GM19324 (cell line): ENCODE measurements at regions not wholly inside any gene's neighbourhood (a gene's known extent, or its start where the extent isn't known, plus 50 kb on each side); places are given as distances from the start of the nearest gene placed in this dataset.
"Not testable (repeated sequence)": the region's sequence is repeated elsewhere in the genome, so short reads cannot be mapped to it uniquely, and the experiment has no call there.

Experiments used
- ATAC-seq: cut with Tn5 transposase; IDR thresholded peaks from one replicate; pipeline ENCODE4 v1.9.1; 2021; ENCODE audit warnings: mild to moderate bottlenecking, moderate library complexity; ENCODE audit not compliant: unreplicated experiment, low FRiP score

DNA sequence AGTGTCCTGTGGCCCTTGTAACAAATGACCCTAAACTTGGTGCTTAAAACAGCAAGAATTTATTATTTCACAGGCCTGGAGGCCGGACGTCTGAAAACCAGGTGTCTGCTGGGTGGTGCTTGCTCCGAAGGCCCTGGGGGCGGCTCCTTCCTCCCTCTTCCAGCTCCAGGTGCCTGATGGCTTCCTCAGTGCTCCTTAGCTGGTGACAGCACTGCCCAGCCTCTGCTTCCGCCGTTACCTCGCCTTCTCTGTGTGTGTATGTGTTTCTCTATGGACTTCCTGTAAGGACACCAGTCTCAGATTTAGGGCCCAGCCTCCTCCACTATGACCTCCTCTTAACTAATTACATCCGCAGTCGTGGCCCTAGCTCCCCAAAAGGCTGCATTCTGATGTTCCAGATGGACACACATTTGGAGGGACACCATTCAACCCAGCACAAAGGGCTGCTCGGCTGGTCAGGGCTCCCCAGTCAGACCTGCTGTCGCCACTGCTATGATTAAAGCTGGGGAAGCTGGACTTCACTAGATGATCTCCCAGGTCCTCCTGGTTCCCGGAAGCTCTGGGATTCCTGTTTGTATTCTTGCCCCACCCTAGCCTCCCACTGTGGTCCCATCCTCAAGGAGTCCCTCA is 172.8 kb downstream of the IRF8 start:
- ATAC-seq: no peak

DNA sequence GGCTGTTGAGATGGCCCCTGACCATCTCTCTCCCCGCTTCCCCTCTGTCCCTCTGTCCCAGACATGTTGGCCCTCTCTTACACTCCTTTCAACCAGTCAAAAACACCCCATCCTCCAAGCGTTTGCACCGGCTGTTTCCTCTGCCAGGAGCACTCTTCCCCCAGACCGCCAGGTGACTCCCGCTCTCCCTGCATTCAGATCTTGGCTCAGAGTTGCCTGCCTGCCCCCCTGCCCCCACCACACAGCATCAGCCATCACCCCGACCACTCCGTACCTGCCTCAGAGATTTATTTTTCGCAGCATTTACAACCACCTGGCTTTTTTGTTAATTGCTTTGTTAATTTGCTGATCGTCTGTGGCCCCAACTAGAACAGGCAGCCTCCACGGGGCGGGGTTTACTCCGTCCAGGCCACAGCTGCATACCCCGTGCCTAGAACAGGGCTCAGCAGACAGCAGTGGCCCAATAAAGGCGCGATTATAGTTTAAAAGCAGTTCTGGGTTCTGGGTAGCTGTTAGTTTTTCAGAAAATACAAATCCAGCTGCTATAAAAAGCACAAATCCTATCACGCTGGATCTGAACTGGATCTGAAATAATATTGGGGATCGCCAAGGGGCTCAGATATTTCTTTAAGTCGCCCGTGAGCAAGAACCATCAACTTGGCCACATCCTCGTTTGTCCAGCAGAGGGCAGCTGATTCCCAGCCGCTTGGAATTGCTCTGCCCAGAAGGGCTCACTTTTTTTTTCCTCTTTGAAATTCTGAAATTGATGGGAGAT is 173.6 kb downstream of the IRF8 start:
- no peak for ATAC-seq

DNA sequence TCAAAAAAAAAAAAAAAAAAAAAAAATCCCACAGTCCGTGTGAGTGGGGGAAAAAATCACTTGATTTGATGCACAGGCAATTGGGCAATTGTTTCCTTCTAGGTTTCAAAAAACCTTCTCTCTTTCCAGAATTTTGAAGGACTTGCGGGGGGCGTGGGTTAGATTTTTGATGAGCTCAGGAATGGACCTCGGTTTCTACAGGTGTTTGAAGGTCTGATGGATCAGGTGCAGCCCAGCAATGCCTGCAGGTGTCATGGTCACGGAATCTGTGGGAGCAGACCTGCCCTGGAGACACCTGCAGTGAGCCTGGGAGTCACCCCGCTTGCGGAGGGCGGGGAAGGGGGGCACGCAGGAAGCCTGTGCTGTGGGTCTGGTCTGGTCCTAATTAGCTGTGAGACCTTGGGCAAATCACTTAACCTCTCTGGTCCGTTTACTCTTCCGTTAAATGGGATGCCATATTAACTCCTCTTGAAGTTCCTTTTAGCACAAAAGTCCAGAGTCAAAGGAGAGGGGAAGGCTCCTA is 174.2 kb downstream of the IRF8 start:
- no peak for ATAC-seq

DNA sequence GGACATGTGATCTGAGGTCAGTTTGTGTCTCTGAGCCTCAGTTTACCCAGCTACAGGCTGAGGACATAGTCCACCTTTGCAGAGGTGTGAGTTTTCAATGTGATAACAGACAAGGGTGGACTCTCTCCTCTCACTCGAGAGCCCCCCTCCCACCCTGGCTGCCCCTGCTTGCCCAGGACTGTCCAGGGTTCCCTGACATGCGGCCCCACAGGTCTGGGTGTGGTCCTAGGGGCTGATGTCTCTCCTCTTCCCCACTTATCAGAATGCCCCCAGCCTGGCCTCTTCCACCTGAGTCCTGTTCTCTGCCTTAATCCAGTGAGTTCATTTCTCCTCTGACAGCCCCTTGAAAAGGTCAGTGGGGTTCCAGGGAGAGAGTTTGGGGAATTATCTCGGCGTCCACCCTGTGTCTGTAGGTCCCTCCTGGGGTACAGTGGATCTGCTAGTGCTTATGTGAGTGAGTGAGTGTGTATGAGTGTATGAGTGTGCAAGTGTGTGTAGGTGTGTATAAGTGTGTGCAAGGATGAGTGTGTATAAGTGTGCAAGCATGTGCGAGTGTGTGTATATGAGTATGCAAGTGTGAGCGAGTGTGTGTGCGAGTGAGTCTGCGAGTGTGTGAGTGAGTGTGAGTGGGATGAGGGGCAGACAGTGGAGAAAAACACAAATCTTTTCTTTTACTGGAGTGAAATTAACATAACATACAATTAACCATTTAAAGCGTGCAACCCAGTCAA is 175.0 kb downstream of the IRF8 start:
- no peak for ATAC-seq

DNA sequence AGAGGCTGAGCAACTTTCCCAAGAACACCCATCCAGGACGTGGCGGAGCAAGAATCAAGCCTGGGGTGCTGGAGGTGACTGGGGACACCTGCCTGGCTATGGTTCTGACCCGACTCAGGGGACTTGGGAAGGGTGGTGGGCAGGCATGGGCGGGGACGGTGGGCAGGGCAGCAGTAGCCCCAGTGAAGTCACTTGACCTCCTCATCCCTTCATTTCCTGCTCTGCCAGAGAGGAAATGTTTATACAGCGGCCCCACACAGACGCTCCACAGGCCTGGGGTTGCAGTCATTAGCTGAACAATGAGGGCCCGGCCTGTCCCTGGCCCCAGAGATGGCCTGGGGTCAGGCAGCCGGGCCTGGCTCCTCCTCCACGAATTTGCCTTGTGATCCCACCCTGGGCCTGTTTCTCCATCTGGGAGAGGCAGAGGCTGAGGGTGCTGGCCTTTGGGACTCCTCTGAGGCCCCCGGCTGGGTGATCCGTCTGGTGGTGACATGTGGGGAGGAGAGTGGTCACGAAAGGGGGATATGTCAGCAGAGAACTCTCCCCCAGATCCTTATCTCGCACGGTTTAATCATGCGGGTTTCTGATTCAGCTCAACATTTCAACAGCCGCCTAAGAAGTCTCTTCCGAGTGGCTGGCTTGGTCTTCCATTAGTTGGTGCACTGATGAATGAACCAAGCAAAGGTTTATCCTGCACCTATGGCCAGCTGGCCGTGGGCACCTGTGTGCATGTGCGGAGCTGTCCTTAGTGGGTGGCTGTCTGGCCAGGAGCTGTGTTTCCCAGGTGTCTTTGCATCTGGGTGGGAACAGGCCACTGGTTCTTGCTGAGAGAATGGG is 175.9 kb downstream of the IRF8 start:
- ATAC-seq: no peak

DNA sequence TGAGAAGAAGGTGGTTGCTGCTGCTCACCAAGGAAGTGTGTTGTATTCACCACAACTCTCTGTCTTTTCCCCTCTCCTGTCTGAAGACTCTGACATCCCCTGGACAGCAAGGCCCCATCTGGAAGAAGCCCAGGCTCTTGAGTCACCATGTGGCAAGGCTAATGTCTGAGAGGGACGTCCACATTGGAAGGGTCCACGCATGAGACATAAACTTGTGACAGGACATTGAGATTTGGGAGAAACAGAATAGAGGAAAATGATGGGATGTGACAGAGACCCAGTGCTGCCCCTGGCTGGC is 176.5 kb downstream of the IRF8 start:
- ATAC-seq: no peak

DNA sequence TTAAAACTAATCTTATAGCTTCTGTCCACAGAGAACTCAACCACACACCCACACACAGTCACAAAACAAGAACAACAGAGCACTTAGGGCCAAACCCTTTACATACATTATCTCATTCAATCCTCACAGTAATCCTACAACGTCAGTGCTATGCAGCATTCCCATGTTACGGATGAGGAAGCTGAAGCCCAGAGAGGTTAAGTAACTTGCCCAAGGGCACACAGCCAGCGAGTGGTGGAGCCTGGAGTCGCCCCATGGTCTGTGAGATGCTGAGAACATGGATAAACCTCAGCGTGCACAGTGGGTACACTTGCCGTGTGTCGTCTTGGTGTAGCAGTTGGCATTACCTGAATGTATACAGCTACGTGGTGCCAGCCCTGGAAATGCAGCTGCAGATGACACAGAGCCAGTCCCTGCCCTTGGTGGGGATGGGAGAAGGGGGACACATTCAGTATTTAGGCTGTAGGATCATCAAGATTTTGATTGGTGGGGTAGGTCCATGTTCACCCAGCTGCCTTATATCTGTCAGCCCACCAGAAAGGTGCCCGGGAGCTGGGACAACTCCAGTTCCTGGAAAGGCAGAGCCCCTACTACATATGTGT is 177.0 kb downstream of the IRF8 start:
- ATAC-seq: no peak

DNA sequence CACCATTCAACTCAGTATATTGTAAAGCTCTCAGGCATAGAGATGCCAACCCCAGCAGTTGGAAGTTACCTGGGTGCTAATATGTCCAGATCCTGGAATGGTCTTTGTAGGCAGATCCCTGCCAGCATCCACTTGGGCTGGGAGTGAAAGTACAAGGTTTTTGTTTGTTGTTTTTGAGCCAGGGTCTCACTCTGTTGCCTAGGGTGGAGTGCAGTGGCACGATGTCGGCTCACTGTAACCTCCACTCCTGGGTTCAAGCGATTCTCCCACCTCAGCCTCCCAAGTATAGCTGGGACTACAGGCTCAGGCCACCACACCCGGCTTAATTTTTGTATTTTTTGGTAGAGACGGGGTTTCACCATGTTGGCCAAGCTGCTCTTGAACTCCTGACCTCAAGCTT is 177.6 kb downstream of the IRF8 start:
- no peak for ATAC-seq

DNA sequence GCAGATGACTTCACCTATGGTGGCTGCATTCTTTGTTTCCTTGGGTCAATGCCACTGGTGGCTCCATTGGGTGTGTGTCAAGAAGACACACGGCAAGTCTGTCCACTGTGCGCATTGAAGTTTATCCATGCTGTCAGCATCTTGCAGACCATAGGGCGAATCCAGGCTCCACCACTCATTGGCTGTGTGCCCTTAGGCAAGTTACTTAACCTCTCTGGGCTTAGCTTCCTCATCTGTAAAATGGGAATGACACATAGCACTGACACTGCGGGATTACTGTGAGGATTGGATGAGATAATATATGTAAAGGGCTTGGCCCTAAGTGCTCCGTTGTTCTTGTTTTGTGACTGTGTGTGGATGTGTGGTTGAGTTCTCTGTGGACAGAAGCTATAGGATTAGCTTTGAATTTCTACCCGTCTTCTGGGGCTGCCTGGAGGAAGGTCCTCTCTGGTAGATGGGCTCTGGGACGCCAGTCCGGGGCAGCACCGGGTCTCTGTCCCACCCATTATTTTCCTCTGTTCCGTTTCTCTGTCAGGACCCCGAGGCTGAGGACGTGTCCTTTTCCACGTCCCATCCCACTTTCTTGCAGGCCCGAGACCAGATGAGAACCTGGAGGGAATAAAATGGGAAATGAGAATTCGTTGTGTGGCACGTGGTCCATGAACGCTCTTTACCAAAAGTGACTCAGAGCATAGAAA is 178.4 kb downstream of the IRF8 start:
- ATAC-seq: no peak

DNA sequence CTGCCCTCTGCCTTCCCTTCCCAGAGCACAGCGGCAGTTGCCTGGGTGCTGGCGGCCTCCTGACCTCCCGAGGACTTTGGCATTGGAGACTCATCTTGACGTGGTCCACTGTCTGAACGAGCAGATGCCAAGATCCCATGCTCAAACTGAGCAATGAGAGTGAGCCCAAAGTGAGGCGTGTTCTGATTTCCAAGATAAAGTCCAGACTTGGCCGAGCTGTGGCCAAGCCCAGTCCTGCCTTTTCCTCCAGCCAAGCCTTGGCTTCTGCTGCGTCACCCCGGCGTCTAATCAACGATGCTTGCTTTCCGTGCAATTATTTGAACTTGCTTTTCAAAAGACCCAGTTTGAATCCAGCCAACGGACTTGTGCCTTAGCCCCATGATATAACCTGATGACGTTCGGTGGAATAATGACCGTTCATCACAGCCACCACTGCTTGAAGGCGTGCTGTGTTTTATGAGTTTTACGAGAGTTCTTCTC is 179.2 kb downstream of the IRF8 start:
- no peak for ATAC-seq

DNA sequence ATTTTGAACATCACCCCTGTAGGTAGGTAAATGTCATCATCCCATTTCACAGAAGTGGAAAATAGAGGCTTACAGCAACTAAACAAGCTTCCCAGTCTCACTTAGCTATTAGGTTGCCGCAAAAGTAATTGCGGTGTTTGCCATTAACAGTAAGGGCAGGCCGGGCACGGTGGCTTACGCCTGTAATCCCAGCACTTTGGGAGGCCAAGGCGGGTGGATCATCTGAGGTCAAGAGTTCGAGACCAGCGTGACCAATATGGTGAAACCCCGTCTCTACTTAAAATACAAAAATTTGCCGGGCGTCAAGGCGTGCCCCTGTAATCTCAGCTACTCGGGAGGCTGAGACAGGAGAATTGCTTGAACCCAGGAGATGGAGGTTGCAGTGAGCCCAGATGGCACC is 179.7 kb downstream of the IRF8 start:
- ATAC-seq: not testable (repeated sequence)

DNA sequence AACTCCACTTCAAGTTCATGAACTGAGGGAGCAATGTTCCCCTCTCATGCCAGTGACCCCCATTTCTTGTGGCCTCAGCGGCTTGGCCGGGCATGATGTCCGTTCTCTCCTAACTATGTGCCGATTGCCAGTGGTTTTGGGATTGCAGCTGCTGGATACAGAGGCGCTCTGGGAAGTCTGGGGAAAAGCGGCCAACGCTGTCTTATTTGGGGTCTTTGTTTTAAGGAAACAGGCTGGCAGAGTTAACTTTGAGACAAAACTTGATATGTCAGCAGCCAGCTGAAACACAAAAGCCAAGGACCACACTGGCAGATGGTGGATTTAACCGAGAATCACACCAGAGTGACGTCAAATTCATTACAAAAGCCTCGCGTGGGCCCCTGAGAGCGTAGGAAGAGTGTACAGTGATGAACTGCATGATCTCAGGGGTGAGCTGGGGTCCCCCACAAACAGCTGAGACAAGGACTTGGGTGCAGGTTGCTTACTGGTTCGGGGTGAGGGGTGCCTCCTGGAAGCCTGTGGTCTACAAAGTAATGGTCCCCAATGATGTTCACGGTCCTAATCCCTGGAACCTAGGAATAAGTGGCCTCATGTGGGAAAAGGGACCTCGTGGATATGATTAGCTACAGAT is 180.4 kb downstream of the IRF8 start:
- no peak for ATAC-seq

DNA sequence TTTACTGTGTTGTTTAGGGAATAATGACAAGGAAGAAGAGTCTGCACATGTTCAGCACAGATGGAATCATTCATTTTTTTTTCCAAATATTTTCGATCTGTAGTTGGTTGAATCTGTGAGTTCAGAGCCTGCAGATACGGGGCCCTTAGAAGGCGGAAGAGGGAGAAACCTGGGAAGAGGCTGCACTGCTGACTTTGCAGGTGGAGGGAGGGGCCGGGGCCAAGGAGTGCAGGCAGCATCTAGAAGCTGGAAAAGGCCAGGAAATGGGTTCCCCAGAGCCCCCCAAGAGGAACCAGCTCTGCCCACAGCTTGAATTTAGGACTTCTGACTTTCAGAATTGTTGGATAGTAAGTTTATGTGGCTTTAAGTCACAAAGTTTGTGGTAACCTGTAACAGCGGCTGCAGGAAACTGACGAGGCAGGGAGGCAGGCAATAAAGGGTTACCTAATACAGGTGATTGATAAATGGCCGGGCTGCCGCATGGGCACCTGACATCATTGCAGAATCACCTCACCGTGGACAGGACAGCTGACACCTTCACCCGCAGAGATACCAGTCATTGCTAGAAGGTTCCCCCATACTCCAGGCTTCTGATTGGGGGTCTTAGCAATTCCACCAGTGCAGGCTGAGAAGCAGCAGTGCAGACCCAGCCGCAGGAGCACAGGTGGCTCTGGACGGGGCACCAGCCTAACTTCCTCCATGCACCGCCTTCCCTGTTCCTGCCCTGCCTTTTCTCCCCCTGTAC is 181.3 kb downstream of the IRF8 start:
- ATAC-seq: no peak

DNA sequence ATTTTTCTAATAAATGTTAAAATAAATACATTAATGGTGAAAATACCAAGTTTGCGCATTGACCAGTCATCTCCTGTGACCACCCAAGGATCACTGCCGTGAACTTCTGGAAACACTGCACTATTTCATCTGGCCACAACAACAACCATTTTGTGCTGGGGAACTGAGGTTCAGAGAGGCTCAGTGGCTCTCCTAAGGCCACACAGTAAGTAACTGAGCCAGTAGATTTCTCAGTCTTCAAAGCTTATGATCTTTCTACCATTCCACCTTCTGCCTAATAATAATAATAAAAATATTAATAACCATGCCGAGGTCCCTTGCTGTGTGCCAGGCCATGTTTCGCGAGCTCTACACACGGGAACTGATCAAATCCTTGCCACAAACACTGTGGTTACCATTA is 182.0 kb downstream of the IRF8 start:
- ATAC-seq: no peak

DNA sequence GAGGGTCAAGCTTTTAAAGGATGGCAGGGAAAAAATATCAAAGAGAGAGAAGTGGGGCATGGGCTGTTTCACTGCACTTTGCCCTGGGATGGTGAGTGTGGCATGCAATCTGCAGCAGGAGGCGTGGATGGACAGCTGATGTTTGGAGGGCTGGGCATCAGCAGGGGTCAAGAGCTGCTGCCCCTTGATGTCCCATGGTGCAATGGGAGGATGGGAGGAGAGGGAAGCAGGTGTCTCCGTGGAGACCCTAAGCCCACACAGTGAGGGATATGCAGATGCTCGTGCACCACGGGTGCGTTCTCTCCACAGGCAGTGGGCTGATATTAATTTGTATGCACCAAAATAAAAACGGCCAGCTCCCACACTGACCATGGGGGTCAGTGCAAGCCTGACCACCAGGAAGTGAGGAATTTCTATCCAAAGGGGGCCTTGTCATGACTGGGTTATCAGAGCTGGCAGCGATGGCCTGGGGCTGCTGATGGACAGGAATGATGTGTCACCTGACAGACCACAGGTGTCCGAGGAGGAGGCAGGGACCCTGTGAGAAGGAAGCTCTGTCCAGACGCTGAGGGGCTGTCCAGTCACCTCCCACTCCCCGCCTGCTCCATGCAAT is 183.6 kb downstream of the IRF8 start:
- no peak for ATAC-seq

DNA sequence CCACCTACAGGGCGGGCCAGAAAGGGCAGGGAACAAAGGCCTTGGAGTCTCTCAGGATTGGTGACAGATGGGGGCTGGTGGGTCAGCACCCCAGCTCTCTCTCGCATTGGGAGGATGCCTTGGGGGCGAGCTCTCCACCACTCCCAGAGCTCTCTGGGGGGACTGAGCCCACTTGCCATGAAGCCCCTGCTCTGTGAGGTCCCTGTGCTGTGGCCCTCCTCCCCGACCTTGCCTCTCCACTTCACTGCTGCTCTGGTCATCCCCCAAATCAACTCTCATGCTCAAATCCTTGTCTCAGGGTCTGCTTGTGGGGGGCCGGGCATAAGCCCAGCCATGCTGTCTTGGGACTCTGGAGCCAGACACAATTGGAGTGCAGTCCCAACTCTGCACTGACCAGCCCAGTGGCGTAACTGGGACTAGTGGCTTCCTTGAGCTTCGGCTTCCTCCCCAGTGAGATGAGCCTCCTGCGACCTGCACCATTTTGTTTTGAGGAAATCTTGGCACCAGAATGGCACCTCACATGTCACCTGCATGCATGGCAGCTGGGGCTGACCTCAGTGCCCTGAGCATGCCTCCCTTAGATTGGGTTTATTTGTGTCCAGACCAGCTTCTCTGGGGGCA is 184.5 kb downstream of the IRF8 start:
- no peak for ATAC-seq

DNA sequence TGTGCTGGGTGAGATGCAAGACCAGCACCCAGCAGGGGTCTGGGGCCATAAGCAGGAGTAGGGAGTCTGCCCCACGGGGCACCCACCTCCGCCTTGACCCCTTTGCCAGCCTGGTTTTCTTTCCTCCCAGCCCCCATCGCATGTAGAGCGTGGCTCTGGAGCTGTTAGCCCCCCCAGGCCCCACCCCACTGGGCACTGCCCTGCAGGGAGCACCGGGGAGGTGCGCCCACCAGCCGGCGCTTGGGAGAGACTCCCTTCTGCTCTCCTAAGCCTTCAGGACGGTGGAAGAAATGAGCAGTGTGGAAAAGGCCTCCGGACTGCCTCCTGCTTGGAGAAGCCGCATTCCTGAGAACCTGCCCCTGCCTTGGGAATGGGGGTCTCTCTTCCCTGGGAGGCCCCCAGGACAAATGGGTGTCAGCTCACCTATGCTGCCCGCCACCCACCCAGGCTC is 186.2 kb downstream of the IRF8 start:
- ATAC-seq: no peak

DNA sequence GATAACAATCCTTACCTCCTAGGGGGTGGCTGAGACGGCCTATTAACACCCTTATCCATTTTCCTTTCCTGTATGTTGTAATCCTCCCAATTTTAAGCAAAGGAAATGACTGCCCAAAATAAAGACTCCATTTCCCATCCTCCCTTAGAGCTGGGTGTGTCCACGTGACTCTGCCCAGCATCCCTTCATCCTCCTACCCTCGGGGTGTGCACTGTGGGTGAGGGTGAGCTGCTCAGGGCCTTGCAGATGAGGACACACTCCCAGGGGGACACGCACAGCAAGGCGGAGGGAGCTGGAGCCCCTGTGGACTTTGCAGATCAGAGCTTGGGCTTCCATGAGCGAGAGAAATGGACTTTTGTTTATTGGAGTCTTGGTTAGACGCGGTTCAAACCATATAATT is 186.8 kb downstream of the IRF8 start:
- no peak for ATAC-seq
